HEK293 (cell line): ENCODE measurements at regions not wholly inside any gene's neighbourhood (a gene's known extent, or its start where the extent isn't known, plus 50 kb on each side); places are given as distances from the start of the nearest gene placed in this dataset.

Experiments
- CTCF ChIA-PET: fragments of 350-600 bp; formaldehyde crosslinking; extraction: SDS; loops from one replicate; lab custom pipeline; 2021; ENCODE audit warnings: antibody characterized with exemption; lab: Yijun Ruan, JAX
- POLR2A ChIA-PET: fragments of 300-600 bp; formaldehyde crosslinking; extraction: SDS; loops from one replicate; lab custom pipeline; 2020; ENCODE audit warnings: antibody characterized with exemption, inconsistent platforms; lab: Yijun Ruan, JAX
- H3K27ac ChIP-seq: fragments of 200-500 bp; sonication (Bioruptor generic); 2 replicates; pipeline ENCODE4 v1.5.1; 2014; ENCODE audit warnings: low read depth, low read length, control low read depth, inconsistent platforms; ENCODE audit errors: extremely low read depth
- H3K36me3 ChIP-seq, 2 experiments: fragments of 200-500 bp in 1 of 2; sonication (Bioruptor generic) in 1 of 2; 1 replicate in 1 of 2; 2 replicates in 1 of 2; pipeline ENCODE4 v1.5.1; 2014 to 2017; ENCODE audit warnings: inconsistent platforms in 2 of 2, low read length in 2 of 2; ENCODE audit not compliant: control insufficient read depth in 2 of 2, insufficient read depth in 1 of 2
- H3K4me1 ChIP-seq: fragments of 200-500 bp; sonication (Bioruptor generic); 2 replicates; pipeline ENCODE4 v1.5.1; 2014; ENCODE audit warnings: mild to moderate bottlenecking, low read length, inconsistent platforms; ENCODE audit not compliant: control insufficient read depth, insufficient read depth
- H3K4me3 ChIP-seq: 2 replicates; pipeline ENCODE4 v1.5.1; 2011; ENCODE audit warnings: low read depth, mild to moderate bottlenecking, control low read depth, low read length, moderate library complexity
- H3K9me3 ChIP-seq: fragments of 200-500 bp; sonication (Bioruptor generic); 2 replicates; pipeline ENCODE4 v1.5.1; 2014; ENCODE audit warnings: low read depth, low read length, inconsistent platforms; ENCODE audit not compliant: control insufficient read depth, insufficient read depth
- ATF2 ChIP-seq: fragments of 450-650 bp; formaldehyde crosslinking; IDR thresholded peaks from 2 replicates; pipeline ENCODE4 v1.5.1; 2016; ENCODE audit warnings: missing biosample characterization, missing genetic modification characterization, low read depth
- KLF17 ChIP-seq: fragments of 450-650 bp; formaldehyde crosslinking; IDR thresholded peaks from 2 replicates; pipeline ENCODE4 v1.5.1; 2016; ENCODE audit warnings: missing biosample characterization, missing genetic modification characterization
- KLF9 ChIP-seq: fragments of 450-650 bp; formaldehyde crosslinking; IDR thresholded peaks from 2 replicates; pipeline ENCODE4 v1.5.1; 2016; ENCODE audit warnings: missing biosample characterization, missing genetic modification characterization, low read depth
- SP2 ChIP-seq: fragments of 450-650 bp; formaldehyde crosslinking; IDR thresholded peaks from 2 replicates; pipeline ENCODE4 v1.5.1; 2016; ENCODE audit warnings: missing biosample characterization, missing genetic modification characterization
- TSHZ1 ChIP-seq: fragments of 450-650 bp; formaldehyde crosslinking; IDR thresholded peaks from 2 replicates; pipeline ENCODE4 v1.5.1; 2016; ENCODE audit warnings: missing biosample characterization, missing genetic modification characterization, borderline replicate concordance
- ZFP69B ChIP-seq: fragments of 450-650 bp; formaldehyde crosslinking; IDR thresholded peaks from 2 replicates; pipeline ENCODE4 v1.5.1; 2016; ENCODE audit warnings: missing biosample characterization, missing genetic modification characterization
- ZNF112 ChIP-seq: fragments of 450-650 bp; formaldehyde crosslinking; IDR thresholded peaks from 2 replicates; pipeline ENCODE4 v1.5.0; 2017; ENCODE audit warnings: missing biosample characterization, missing genetic modification characterization
- ZNF133 ChIP-seq: fragments of 450-650 bp; formaldehyde crosslinking; IDR thresholded peaks from 2 replicates; pipeline ENCODE4 v1.5.1; 2016; ENCODE audit warnings: missing biosample characterization, missing genetic modification characterization
- ZNF146 ChIP-seq: fragments of 450-650 bp; formaldehyde crosslinking; IDR thresholded peaks from 2 replicates; pipeline ENCODE4 v1.5.1; 2016; ENCODE audit warnings: missing biosample characterization, missing genetic modification characterization
- ZNF157 ChIP-seq: fragments of 450-650 bp; formaldehyde crosslinking; IDR thresholded peaks from 2 replicates; pipeline ENCODE4 v1.5.1; 2016; ENCODE audit warnings: missing biosample characterization, missing genetic modification characterization
- ZNF19 ChIP-seq: fragments of 450-650 bp; formaldehyde crosslinking; IDR thresholded peaks from 2 replicates; pipeline ENCODE4; 2016; ENCODE audit warnings: missing biosample characterization, missing genetic modification characterization, low read depth
- ZNF211 ChIP-seq: fragments of 450-650 bp; formaldehyde crosslinking; IDR thresholded peaks from 2 replicates; pipeline ENCODE4 v1.5.1; 2016; ENCODE audit warnings: low read depth, missing biosample characterization, missing genetic modification characterization
- ZNF274 ChIP-seq, 2 experiments: fragments of 200-500 bp in 1 of 2; fragments of 450-650 bp in 1 of 2; sonication (Bioruptor generic) in 1 of 2; formaldehyde crosslinking in 1 of 2; IDR thresholded peaks; 2 replicates each; pipeline versions ENCODE4 v1.5.1 to v1.6.1; 2014 to 2016; ENCODE audit warnings: borderline replicate concordance in 1 of 2, inconsistent platforms in 1 of 2, low read length in 1 of 2, missing biosample characterization in 1 of 2, missing genetic modification characterization in 1 of 2
- ZNF280C ChIP-seq: fragments of 450-650 bp; formaldehyde crosslinking; IDR thresholded peaks from 2 replicates; pipeline ENCODE4 v1.5.1; 2016; ENCODE audit warnings: missing biosample characterization, missing genetic modification characterization
- ZNF324 ChIP-seq: fragments of 450-650 bp; formaldehyde crosslinking; IDR thresholded peaks from 2 replicates; pipeline ENCODE4 v1.5.1; 2016; ENCODE audit warnings: missing biosample characterization, missing genetic modification characterization
- ZNF366 ChIP-seq: fragments of 450-650 bp; formaldehyde crosslinking; conservative IDR thresholded peaks from 2 replicates; pipeline ENCODE4 v1.5.1; 2016; ENCODE audit warnings: missing biosample characterization, missing genetic modification characterization
- ZNF37A ChIP-seq: fragments of 450-650 bp; IDR thresholded peaks from 2 replicates; pipeline ENCODE4 v1.5.1; 2018; ENCODE audit warnings: missing biosample characterization, missing genetic modification characterization
- ZNF391 ChIP-seq: fragments of 450-650 bp; formaldehyde crosslinking; IDR thresholded peaks from 2 replicates; pipeline ENCODE4 v1.5.1; 2016; ENCODE audit warnings: low read depth, missing biosample characterization, missing genetic modification characterization, borderline replicate concordance
- ZNF394 ChIP-seq: fragments of 450-650 bp; formaldehyde crosslinking; IDR thresholded peaks from 2 replicates; pipeline ENCODE4 v1.5.1; 2016; ENCODE audit warnings: missing biosample characterization, missing genetic modification characterization, mild to moderate bottlenecking, moderate library complexity, borderline replicate concordance
- ZNF404 ChIP-seq: fragments of 450-650 bp; formaldehyde crosslinking; IDR thresholded peaks from 2 replicates; pipeline ENCODE4 v1.5.1; 2017; ENCODE audit warnings: missing biosample characterization, missing genetic modification characterization
- ZNF513 ChIP-seq: fragments of 450-650 bp; IDR thresholded peaks from 2 replicates; pipeline ENCODE4 v1.5.1; 2018; ENCODE audit warnings: missing biosample characterization, missing genetic modification characterization
- ZNF514 ChIP-seq: fragments of 450-650 bp; formaldehyde crosslinking; IDR thresholded peaks from 2 replicates; pipeline ENCODE4 v1.5.1; 2016; ENCODE audit warnings: missing biosample characterization, missing genetic modification characterization
- ZNF548 ChIP-seq: fragments of 450-650 bp; formaldehyde crosslinking; IDR thresholded peaks from 2 replicates; pipeline ENCODE4 v1.5.1; 2016; ENCODE audit warnings: missing biosample characterization, missing genetic modification characterization
- ZNF585B ChIP-seq: fragments of 450-650 bp; formaldehyde crosslinking; IDR thresholded peaks from 2 replicates; pipeline ENCODE4 v1.5.1; 2016; ENCODE audit warnings: missing biosample characterization, missing genetic modification characterization
- ZNF600 ChIP-seq: fragments of 450-650 bp; formaldehyde crosslinking; IDR thresholded peaks from 2 replicates; pipeline ENCODE4 v1.5.1; 2016; ENCODE audit warnings: missing biosample characterization, missing genetic modification characterization
- ZNF623 ChIP-seq: fragments of 450-650 bp; formaldehyde crosslinking; IDR thresholded peaks from 2 replicates; pipeline ENCODE4 v1.5.1; 2016; ENCODE audit warnings: missing biosample characterization, missing genetic modification characterization
- ZNF747 ChIP-seq: fragments of 450-650 bp; formaldehyde crosslinking; IDR thresholded peaks from 2 replicates; pipeline ENCODE4 v1.5.1; 2016; ENCODE audit warnings: missing biosample characterization, missing genetic modification characterization

GRCh38 chr5:99019812-99020697 lies 91.2 kb upstream of the CHD1 start:
- CTCF ChIA-PET = interaction anchor here (1.0 kb wide), 1 partner anchor 251 kb away, joined by 3 read pairs; no protein-coding TSS in a partner anchor
- POLR2A ChIA-PET = interaction anchor here (2.5 kb wide), 1 partner anchor 91 kb away, joined by 16 read pairs; the partner anchor contains the start of gene CHD1
- no peak overlapping the region for H3K4me3 ChIP-seq
- TF ChIP-seq ZNF404 (tag by site-specific recombination) = no peak
- TF ChIP-seq ZNF585B (tag by site-specific recombination) = no peak
- TF ChIP-seq ZNF157 (tag by site-specific recombination) = no peak
- TF ChIP-seq ZNF280C (tag by site-specific recombination) = no peak
- no peak for TF ChIP-seq ZNF513 (tag by site-specific recombination)
- TF ChIP-seq SP2 (tag by site-specific recombination) = peak; percentile 37
- TF ChIP-seq ZNF37A (tag by site-specific recombination) = peak; percentile 65; the same call in 1 of the 2 replicates
- TF ChIP-seq ZNF366 (tag by site-specific recombination) = peak; percentile 97
- TF ChIP-seq ATF2 (tag by site-specific recombination) = peak; percentile 98
- peak; percentile 89 for TF ChIP-seq ZNF112 (tag by site-specific recombination)
- peak; percentile 82 for TF ChIP-seq ZNF324 (tag by site-specific recombination)
- TF ChIP-seq ZFP69B (tag by site-specific recombination) = peak; percentile 76
- peak; percentile 80 for TF ChIP-seq ZNF394 (tag by site-specific recombination)
- TF ChIP-seq KLF9 (tag by site-specific recombination) = peak; percentile 37; the same call in 1 of the 2 replicates
- TF ChIP-seq ZNF747 (tag by site-specific recombination) = no peak
- TF ChIP-seq ZNF146 (tag by site-specific recombination) = peak; percentile 21; the same call in 1 of the 2 replicates
- TF ChIP-seq ZNF133 (tag by site-specific recombination) = peak; percentile 35; the same call in 1 of the 2 replicates
- TF ChIP-seq ZNF211 (tag by site-specific recombination) = no peak
- TF ChIP-seq ZNF623 = no peak
- no peak for TF ChIP-seq ZNF274 (IDR thresholded peaks at IDR 0.05; ENCODE audit: low read length)
- TF ChIP-seq ZNF274 (tag by site-specific recombination; IDR thresholded peaks at IDR 0.05; ENCODE audit: borderline replicate concordance) = no peak
- no peak for TF ChIP-seq ZNF514 (tag by site-specific recombination)
- peak; percentile 95 for TF ChIP-seq TSHZ1
- TF ChIP-seq ZNF548 (tag by site-specific recombination) = no peak
- TF ChIP-seq ZNF391 = peak; percentile 85; the same call in 1 of the 2 replicates
- TF ChIP-seq ZNF600 (tag by site-specific recombination) = peak; percentile 57
- no peak for TF ChIP-seq ZNF19 (tag by site-specific recombination)
- TF ChIP-seq KLF17 (tag by site-specific recombination) = peak; percentile 76

More at GRCh38 chr5:99019812-99020697, 91.2 kb upstream of the CHD1 start:
- peaks cover 12% of the 10 kb centered on the region for H3K4me1 ChIP-seq
- H3K36me3 ChIP-seq = no peaks in the 10 kb centered on the region; a peak in 1 of 3 replicates
- H3K27ac ChIP-seq = peak overlapping the region; percentile 54
- no peaks in the 10 kb centered on the region for H3K9me3 ChIP-seq
